ENCODE measurements at regions not wholly inside any gene's neighbourhood (a gene's known extent, or its start where the extent isn't known, plus 50 kb on each side); places are given as distances from the start of the nearest gene placed in this dataset.

- ChIA-PET CTCF (ENCODE audit: low intra/inter-chr PET ratio) (no interaction called here), POLR2A (interaction anchor here (0.6 kb wide), 1 partner anchor 522 kb away, joined by 3 read pairs; no protein-coding TSS in a partner anchor)
- BruUV-seq (replicated peaks), result no TSS peak
- Histone ChIP-seq H3K36me3 (ENCODE audit: control insufficient read depth, insufficient read depth, low read length) (no peaks in the 10 kb centered on the region), H2AFZ (ENCODE audit: low read depth, low read length) (no peak overlapping the region), H3K27ac (ENCODE audit: extremely low read depth, low read depth, low read length) (no peak overlapping the region), H3K9ac (ENCODE audit: insufficient read depth in 1 of 2, low read depth in 2 of 2, low read length in 2 of 2) (no peak overlapping the region), H3K9me1 (ENCODE audit: control insufficient read depth, insufficient read depth, low read length) (no peaks in the 10 kb centered on the region), H3K4me2 (ENCODE audit: insufficient read depth, low read length) (no peak overlapping the region), H3K79me2 (ENCODE audit: control insufficient read depth, insufficient read depth, low read length) (no peaks in the 10 kb centered on the region), H3K4me3 (no peak overlapping the region), H3K4me1 (replicated peaks in 1 of 2; ENCODE audit: control insufficient read depth in 2 of 2, insufficient read depth in 2 of 2, low read length in 2 of 2) (no peaks in the 10 kb centered on the region), H4K20me1 (replicated peaks; ENCODE audit: control insufficient read depth, insufficient read depth, low read length) (no peaks in the 10 kb centered on the region), H3K27me3 (ENCODE audit: control insufficient read depth in 2 of 2, insufficient read depth in 2 of 2, low read length in 2 of 2) (no peaks in the 10 kb centered on the region), H3K9me3 (replicated peaks; ENCODE audit: control insufficient read depth, insufficient read depth, low read depth, low read length) (no peaks in the 10 kb centered on the region)
- no peak for FAIRE-seq
- in situ Hi-C loops (cut with MboI), result no loop called here
- DNase-seq (ENCODE audit: extremely low read depth in 1 of 4, low spot score in 3 of 4), result no peak
- 0% methylated on average over 6 of the region's 6 CpGs for WGBS (ENCODE audit: insufficient coverage, low coverage, missing lambda C conversion rate)
- TF ChIP-seq, protein P1, sequence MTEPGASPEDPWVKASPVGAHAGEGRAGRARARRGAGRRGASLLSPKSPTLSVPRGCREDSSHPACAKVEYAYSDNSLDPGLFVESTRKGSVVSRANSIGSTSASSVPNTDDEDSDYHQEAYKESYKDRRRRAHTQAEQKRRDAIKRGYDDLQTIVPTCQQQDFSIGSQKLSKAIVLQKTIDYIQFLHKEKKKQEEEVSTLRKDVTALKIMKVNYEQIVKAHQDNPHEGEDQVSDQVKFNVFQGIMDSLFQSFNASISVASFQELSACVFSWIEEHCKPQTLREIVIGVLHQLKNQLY (CRISPR knock-in tag; conservative IDR thresholded peaks at IDR 0.05), result no peak
- TF ChIP-seq, protein P2, sequence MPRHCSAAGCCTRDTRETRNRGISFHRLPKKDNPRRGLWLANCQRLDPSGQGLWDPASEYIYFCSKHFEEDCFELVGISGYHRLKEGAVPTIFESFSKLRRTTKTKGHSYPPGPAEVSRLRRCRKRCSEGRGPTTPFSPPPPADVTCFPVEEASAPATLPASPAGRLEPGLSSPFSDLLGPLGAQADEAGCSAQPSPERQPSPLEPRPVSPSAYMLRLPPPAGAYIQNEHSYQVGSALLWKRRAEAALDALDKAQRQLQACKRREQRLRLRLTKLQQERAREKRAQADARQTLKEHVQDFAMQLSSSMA (CRISPR knock-in tag; IDR thresholded peaks at IDR 0.05), result no peak
- TF ChIP-seq, protein P3, sequence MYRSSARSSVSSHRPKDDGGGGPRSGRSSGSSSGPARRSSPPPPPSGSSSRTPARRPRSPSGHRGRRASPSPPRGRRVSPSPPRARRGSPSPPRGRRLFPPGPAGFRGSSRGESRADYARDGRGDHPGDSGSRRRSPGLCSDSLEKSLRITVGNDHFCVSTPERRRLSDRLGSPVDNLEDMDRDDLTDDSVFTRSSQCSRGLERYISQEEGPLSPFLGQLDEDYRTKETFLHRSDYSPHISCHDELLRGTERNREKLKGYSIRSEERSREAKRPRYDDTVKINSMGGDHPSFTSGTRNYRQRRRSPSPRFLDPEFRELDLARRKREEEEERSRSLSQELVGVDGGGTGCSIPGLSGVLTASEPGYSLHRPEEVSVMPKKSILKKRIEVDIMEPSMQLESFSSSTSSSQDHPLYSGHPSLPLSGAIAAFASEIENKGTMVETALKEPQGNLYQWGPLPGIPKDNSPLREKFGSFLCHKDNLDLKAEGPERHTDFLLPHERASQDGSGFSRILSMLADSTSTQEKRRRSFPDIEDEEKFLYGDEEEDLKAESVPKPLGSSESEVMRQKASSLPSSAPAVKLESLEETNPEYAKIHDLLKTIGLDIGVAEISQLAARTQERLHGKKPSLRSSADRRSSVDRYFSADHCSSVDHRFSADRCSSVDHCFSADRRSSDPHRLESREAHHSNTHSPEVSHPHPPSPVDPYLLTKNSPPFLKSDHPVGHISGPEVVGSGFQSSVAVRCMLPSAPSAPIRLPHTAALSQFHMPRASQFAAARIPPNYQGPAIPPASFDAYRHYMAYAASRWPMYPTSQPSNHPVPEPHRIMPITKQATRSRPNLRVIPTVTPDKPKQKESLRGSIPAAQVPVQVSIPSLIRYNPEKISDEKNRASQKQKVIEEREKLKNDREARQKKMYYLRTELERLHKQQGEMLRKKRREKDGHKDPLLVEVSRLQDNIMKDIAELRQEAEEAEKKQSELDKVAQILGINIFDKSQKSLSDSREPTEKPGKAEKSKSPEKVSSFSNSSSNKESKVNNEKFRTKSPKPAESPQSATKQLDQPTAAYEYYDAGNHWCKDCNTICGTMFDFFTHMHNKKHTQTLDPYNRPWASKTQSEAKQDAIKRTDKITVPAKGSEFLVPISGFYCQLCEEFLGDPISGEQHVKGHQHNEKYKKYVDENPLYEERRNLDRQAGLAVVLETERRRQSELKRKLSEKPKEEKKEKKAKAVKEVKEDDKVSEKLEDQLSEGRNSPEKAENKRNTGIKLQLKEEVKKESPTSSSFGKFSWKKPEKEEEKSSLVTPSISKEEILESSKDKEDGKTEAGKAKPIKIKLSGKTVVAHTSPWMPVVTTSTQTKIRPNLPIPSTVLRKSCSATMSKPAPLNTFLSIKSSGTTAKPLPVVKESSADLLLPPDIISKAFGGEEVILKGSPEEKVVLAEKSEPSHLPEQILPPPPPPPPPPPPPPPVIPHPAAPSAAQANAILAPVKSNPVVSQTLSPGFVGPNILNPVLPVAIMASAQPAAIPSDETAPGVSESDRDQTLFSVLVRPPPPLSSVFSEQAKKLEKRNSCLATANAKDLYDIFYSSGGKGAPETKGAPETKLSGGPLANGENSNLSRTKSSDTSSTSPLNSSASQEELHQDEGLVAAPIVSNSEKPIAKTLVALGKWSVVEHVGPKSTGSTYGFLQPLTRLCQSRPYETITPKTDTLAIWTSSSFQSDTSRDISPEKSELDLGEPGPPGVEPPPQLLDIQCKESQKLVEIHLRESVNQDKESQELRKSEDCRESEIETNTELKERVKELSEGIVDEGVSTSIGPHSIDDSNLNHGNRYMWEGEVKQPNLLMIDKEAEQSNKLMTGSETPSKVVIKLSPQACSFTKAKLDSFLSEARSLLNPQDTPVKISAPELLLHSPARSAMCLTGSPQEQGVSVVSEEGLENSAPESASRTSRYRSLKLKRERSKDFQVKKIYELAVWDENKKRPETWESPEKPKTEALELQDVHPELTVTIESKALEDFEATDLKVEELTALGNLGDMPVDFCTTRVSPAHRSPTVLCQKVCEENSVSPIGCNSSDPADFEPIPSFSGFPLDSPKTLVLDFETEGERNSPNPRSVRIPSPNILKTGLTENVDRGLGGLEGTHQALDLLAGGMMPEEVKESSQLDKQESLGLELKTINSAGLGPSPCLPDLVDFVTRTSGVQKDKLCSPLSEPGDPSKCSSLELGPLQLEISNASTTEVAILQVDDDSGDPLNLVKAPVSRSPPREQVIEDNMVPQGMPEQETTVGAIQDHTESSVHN (IDR thresholded peaks at IDR 0.05; ENCODE audit: borderline replicate concordance in 1 of 2, low read depth in 1 of 2), result no peak
- TF ChIP-seq PML (IDR thresholded peaks at IDR 0.05; ENCODE audit: low read length) (no peak), SMAD2 (IDR thresholded peaks at IDR 0.05; ENCODE audit: low read depth, low read length) (no peak)
- ATAC-seq, result no peak
- intact Hi-C loops (cut with micrococcal nuclease), result no loop called here
Measured at GRCh38 chr5:130476325-130476724, 572.1 kb downstream of the CHSY3 start.
